ENCODE measurements at regions not wholly inside any gene's neighbourhood (a gene's known extent, or its start where the extent isn't known, plus 50 kb on each side); places are given as distances from the start of the nearest gene placed in this dataset.

DNA sequence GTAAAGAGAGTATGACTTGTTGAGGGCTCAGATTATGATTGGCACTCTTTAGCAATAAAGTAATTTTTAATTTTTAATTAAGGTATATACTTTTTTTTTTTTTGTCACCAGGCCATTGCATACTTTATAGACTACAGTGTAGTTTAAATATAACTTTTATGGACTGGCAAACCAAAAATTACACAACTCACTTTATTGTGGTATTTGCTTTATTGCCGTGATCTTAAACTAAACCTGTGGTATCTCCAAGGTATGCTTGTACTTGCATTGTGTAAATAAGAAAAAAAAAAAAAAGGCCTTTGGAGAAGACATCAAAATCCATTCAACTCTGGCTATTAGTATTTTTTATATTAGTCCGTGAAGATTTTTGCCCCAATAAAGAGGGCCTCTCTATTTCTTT lies 646.7 kb upstream of the FOXG1 start:
- H3K56ac ChIP-seq (ENCODE audit: extremely low read depth, insufficient read depth, low read length) = no peak overlapping the region
- no peaks in the 10 kb centered on the region for H3K4me1 ChIP-seq (ENCODE audit: control insufficient read depth, insufficient read depth, low read length)
- H3K9me3 ChIP-seq (ENCODE audit: control insufficient read depth, insufficient read depth, low read length) = no peaks in the 10 kb centered on the region; the same call in none of the 2 replicates
- no peaks in the 10 kb centered on the region for H3K79me1 ChIP-seq (ENCODE audit: low read depth in 1 of 2, low read length in 2 of 2)
- BruUV-seq (replicated peaks) = no TSS peak
- H4K20me1 ChIP-seq (ENCODE audit: insufficient read depth, low read length) = no peaks in the 10 kb centered on the region
- DNase-seq = no peak
- no peak overlapping the region for H3K4me2 ChIP-seq (ENCODE audit: low read depth, low read length)
- no peak overlapping the region for H2AK5ac ChIP-seq (ENCODE audit: low read depth, low read length)
- dilution Hi-C loops (cut with HindIII; ENCODE audit: low sequenced_read_pairs, unreplicated experiment) = no loop called here
- no peak overlapping the region for H3K18ac ChIP-seq (ENCODE audit: low read depth, low read length)
- no CpG with 5 or more reads among the region's 2 CpGs for WGBS, 2 experiments (ENCODE audit: extremely low coverage in 2 of 2, insufficient read length in 1 of 2)
- in situ Hi-C loops (cut with MboI; ENCODE audit: low sequenced_read_pairs) = no loop called here
- H3K4ac ChIP-seq (ENCODE audit: low read depth, low read length) = no peak overlapping the region
- ATAC-seq (ENCODE audit: low read depth) = no peak
- no peak overlapping the region for H4K91ac ChIP-seq (ENCODE audit: insufficient read depth, low read depth, low read length)
- TF ChIP-seq RFX5 (IDR thresholded peaks at IDR 0.05; ENCODE audit: low read depth, low read length) (no peak), CHD1 (IDR thresholded peaks at IDR 0.05; ENCODE audit: low read depth, low read length) (no peak)
- no peak overlapping the region for H2BK120ac ChIP-seq (ENCODE audit: low read depth, low read length)
- intact Hi-C loops (cut with micrococcal nuclease) = no loop called here
- H3K23ac ChIP-seq (ENCODE audit: low read depth, low read length) = no peak overlapping the region
- H2BK15ac ChIP-seq (ENCODE audit: low read depth, low read length) = no peak overlapping the region
- H3K27ac ChIP-seq (ENCODE audit: insufficient read depth, low read length) = no peak overlapping the region
- H3K36me3 ChIP-seq (ENCODE audit: control insufficient read depth, insufficient read depth, low read length) = no peaks in the 10 kb centered on the region
- H3K14ac ChIP-seq (replicated peaks; ENCODE audit: low read depth, low read length) = no peak overlapping the region
- H2AFZ ChIP-seq (replicated peaks; ENCODE audit: low read length, poor library complexity) = no peak overlapping the region
- no peak overlapping the region for H4K8ac ChIP-seq (ENCODE audit: low read depth in 2 of 2, low read length in 2 of 2)
- no peaks in the 10 kb centered on the region for H3K27me3 ChIP-seq (ENCODE audit: control insufficient read depth, insufficient read depth, low read length)
- no peak overlapping the region for H2BK20ac ChIP-seq (ENCODE audit: low read depth, low read length)
- no peak overlapping the region for H3K9ac ChIP-seq (ENCODE audit: low read depth, low read length)
- no peak overlapping the region for H2AK9ac ChIP-seq (replicated peaks; ENCODE audit: low read depth, low read length, poor library complexity)
- H2BK5ac ChIP-seq (ENCODE audit: low read depth, low read length, poor library complexity, severe bottlenecking) = no peak overlapping the region
- POLR2A ChIA-PET (ENCODE audit: unreplicated experiment) = no interaction called here
- CTCF ChIA-PET = no interaction called here
- no peaks in the 10 kb centered on the region for H3K9me1 ChIP-seq (ENCODE audit: insufficient read depth, low read length)
- no peak overlapping the region for H4K5ac ChIP-seq (ENCODE audit: low read depth, low read length)
- H3K4me3 ChIP-seq (ENCODE audit: insufficient read depth, low read depth, low read length) = no peak overlapping the region

Data from IMR-90 (cell line).